ENCODE measurements at regions not wholly inside any gene's neighbourhood (a gene's known extent, or its start where the extent isn't known, plus 50 kb on each side); places are given as distances from the start of the nearest gene placed in this dataset.

DNA sequence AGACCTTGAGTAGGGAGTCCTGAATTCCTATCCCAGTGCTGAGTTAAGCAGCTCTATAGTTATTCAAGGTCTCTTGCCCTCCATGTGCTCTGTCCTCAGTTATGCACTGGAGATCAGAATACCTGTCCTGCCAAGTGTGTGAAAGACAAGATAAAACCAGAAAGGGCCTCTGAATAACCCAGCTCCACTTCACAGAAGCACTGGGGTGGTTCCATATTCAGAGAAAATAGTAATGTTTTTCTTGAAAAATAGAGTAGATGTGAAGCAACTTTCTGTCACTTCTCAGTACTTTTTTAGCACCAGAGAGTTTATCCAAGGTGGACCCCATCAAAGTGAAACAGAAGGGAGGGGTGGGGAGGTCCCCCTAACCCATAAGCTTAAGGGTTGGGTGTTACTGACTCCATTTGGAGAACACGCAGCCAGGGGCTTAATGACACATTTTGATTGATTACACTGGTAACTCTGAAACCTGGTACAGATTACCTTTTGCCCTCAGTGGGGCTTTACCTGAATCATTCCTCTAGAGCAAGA lies 509.8 kb upstream of the JARID2 start:
- DNase-seq, result no peak
- TF ChIP-seq EZH2 (IDR thresholded peaks at IDR 0.05; ENCODE audit: low read depth), result no peak
- TF ChIP-seq, protein P1, sequence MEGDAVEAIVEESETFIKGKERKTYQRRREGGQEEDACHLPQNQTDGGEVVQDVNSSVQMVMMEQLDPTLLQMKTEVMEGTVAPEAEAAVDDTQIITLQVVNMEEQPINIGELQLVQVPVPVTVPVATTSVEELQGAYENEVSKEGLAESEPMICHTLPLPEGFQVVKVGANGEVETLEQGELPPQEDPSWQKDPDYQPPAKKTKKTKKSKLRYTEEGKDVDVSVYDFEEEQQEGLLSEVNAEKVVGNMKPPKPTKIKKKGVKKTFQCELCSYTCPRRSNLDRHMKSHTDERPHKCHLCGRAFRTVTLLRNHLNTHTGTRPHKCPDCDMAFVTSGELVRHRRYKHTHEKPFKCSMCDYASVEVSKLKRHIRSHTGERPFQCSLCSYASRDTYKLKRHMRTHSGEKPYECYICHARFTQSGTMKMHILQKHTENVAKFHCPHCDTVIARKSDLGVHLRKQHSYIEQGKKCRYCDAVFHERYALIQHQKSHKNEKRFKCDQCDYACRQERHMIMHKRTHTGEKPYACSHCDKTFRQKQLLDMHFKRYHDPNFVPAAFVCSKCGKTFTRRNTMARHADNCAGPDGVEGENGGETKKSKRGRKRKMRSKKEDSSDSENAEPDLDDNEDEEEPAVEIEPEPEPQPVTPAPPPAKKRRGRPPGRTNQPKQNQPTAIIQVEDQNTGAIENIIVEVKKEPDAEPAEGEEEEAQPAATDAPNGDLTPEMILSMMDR (conservative IDR thresholded peaks at IDR 0.05), result no peak
- no peaks in the 10 kb centered on the region for H3K79me2 ChIP-seq (ENCODE audit: low read depth)
- no peak overlapping the region for H3K4me3 ChIP-seq
- H2AFZ ChIP-seq, result no peak overlapping the region
- peaks cover 38% of the 10 kb centered on the region for H3F3A ChIP-seq (ENCODE audit: insufficient read depth, low read depth)
- H4K20me1 ChIP-seq (ENCODE audit: insufficient read depth), result no peaks in the 10 kb centered on the region
- H3K36me3 ChIP-seq (ENCODE audit: low read depth), result no peaks in the 10 kb centered on the region
- no peaks in the 10 kb centered on the region for H3K9me2 ChIP-seq (ENCODE audit: insufficient read depth)
- peak overlapping the region; percentile 99; the same call in 1 of the 2 replicates for H3K27ac ChIP-seq
- no peak overlapping the region for H3K4me2 ChIP-seq
- no TSS peak for BruUV-seq (replicated peaks)
- H3K4me1 ChIP-seq (replicated peaks; ENCODE audit: insufficient read depth), result peaks cover 42% of the 10 kb centered on the region
- no peaks in the 10 kb centered on the region for H3K9me3 ChIP-seq (ENCODE audit: insufficient read depth, low read depth)
- intact Hi-C loops (cut with micrococcal nuclease; ENCODE audit: unreplicated experiment), result no loop called here
- POLR2A ChIA-PET (ENCODE audit: unreplicated experiment), result no interaction called here
- no peaks in the 10 kb centered on the region for H3K27me3 ChIP-seq (ENCODE audit: insufficient read depth, low read depth)
- CTCF ChIA-PET, result no interaction called here

DNA sequence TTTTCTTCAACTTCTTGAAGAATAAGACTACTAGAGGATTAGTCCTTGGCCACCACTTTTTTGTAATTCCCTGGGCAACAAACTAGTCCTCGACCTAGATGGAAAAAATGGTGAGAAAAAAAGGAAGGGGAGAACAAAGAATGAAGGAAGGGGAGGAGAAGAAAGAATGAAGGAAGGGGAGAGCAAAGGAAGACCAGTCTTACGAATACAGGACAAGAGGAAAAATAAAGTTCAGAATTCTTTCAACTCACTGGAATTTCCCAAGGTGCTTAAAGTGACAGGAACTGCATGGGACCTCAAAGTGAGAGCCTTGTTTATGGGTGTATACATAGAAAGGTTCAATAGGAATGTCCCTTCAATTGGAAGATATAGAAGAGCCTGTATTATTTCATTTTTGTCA lies 509.3 kb upstream of the JARID2 start:
- no peak overlapping the region for H3K4me3 ChIP-seq
- 0 out of 2 replicates have a peak, but pooled peaks cover 1% of the 10 kb centered on the region for H3K9me3 ChIP-seq (ENCODE audit: insufficient read depth, low read depth)
- intact Hi-C loops (cut with micrococcal nuclease; ENCODE audit: unreplicated experiment), result no loop called here
- H3F3A ChIP-seq (ENCODE audit: insufficient read depth, low read depth), result peaks cover 35% of the 10 kb centered on the region
- TF ChIP-seq, protein P1 (conservative IDR thresholded peaks at IDR 0.05), result no peak
- no peak for TF ChIP-seq EZH2 (IDR thresholded peaks at IDR 0.05; ENCODE audit: low read depth)
- H3K79me2 ChIP-seq (ENCODE audit: low read depth), result no peaks in the 10 kb centered on the region
- peaks cover 40% of the 10 kb centered on the region for H3K4me1 ChIP-seq (replicated peaks; ENCODE audit: insufficient read depth)
- no peak for DNase-seq
- H3K36me3 ChIP-seq (ENCODE audit: low read depth), result no peaks in the 10 kb centered on the region
- no peak overlapping the region for H3K27ac ChIP-seq
- H3K4me2 ChIP-seq, result no peak overlapping the region
- no peaks in the 10 kb centered on the region for H4K20me1 ChIP-seq (ENCODE audit: insufficient read depth)
- BruUV-seq (replicated peaks), result no TSS peak
- H3K9me2 ChIP-seq (ENCODE audit: insufficient read depth), result no peaks in the 10 kb centered on the region
- ChIA-PET POLR2A (ENCODE audit: unreplicated experiment) (no interaction called here), CTCF (no interaction called here)
- no peak overlapping the region for H2AFZ ChIP-seq
- no peaks in the 10 kb centered on the region for H3K27me3 ChIP-seq (ENCODE audit: insufficient read depth, low read depth)

DNA sequence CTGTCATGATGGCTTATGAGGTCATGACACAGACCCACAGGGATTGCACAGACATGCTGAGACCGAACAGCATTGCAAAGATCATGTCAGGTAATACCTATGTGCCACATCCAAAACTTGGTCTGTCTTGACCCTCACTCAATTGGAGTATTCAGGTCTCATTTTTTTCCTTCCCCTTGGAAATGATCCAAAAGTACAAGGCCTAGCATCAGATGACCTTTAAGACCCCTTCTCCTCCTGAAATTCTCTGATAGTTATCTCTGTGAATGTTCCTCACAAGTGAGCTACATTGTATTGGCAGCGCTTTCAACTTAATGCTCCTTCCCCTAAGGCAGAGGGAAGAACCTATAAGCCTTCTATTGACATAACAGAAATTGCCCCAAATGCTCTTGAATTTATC lies 507.4 kb upstream of the JARID2 start:
- H3K4me3 ChIP-seq, result no peak overlapping the region
- POLR2A ChIA-PET (ENCODE audit: unreplicated experiment), result no interaction called here
- BruUV-seq (replicated peaks), result no TSS peak
- peaks cover 35% of the 10 kb centered on the region for H3F3A ChIP-seq (ENCODE audit: insufficient read depth, low read depth)
- peaks cover 43% of the 10 kb centered on the region for H3K4me1 ChIP-seq (replicated peaks; ENCODE audit: insufficient read depth)
- H3K27ac ChIP-seq, result no peak overlapping the region
- H3K36me3 ChIP-seq (ENCODE audit: low read depth), result no peaks in the 10 kb centered on the region
- intact Hi-C loops (cut with micrococcal nuclease; ENCODE audit: unreplicated experiment), result no loop called here
- no peaks in the 10 kb centered on the region for H4K20me1 ChIP-seq (ENCODE audit: insufficient read depth)
- H3K4me2 ChIP-seq, result no peak overlapping the region
- DNase-seq, result no peak
- H3K9me2 ChIP-seq (ENCODE audit: insufficient read depth), result no peaks in the 10 kb centered on the region
- H3K27me3 ChIP-seq (ENCODE audit: insufficient read depth, low read depth), result no peaks in the 10 kb centered on the region
- no peaks in the 10 kb centered on the region for H3K79me2 ChIP-seq (ENCODE audit: low read depth)
- H3K9me3 ChIP-seq (ENCODE audit: insufficient read depth, low read depth), result 0 out of 2 replicates have a peak, but pooled peaks cover 5% of the 10 kb centered on the region
- H2AFZ ChIP-seq, result no peak overlapping the region
- CTCF ChIA-PET, result no interaction called here
- TF ChIP-seq EZH2 (IDR thresholded peaks at IDR 0.05; ENCODE audit: low read depth), result no peak
- TF ChIP-seq, protein P1 (conservative IDR thresholded peaks at IDR 0.05), result no peak
